ENCODE measurements at regions not wholly inside any gene's neighbourhood (a gene's known extent, or its start where the extent isn't known, plus 50 kb on each side); places are given as distances from the start of the nearest gene placed in this dataset.

- DNase-seq (ENCODE audit: low spot score in 2 of 2, unreplicated experiment in 2 of 2): no peak
- no peaks in the 10 kb centered on the region for H3K4me1 Mint-ChIP-seq
- H3K9me3 Mint-ChIP-seq: peaks cover 5% of the 10 kb centered on the region
- no peak for TF ChIP-seq CTCF (IDR thresholded peaks at IDR 0.05; ENCODE audit: unreplicated experiment)
- H3K27ac Mint-ChIP-seq: no peak overlapping the region
- H3K27me3 Mint-ChIP-seq (ENCODE audit: low read depth): no peaks in the 10 kb centered on the region
- H3K4me3 Mint-ChIP-seq: no peak overlapping the region
- H3K36me3 Mint-ChIP-seq: no peaks in the 10 kb centered on the region
These were observed 775.9 kb upstream of the INTU start for GRCh38 chr4:126856906-126857305.

GRCh38 chr4:126859314-126859713, 773.4 kb upstream of the INTU start:
- Mint-ChIP-seq H3K9me3 (peaks cover 9% of the 10 kb centered on the region), H3K4me3 (no peak overlapping the region), H3K36me3 (no peaks in the 10 kb centered on the region), H3K4me1 (no peaks in the 10 kb centered on the region), H3K27me3 (ENCODE audit: low read depth) (no peaks in the 10 kb centered on the region), H3K27ac (no peak overlapping the region)
- no peak for TF ChIP-seq CTCF (IDR thresholded peaks at IDR 0.05; ENCODE audit: unreplicated experiment)
- no peak for DNase-seq (ENCODE audit: low spot score in 2 of 2, unreplicated experiment in 2 of 2)

- H3K27me3 Mint-ChIP-seq (ENCODE audit: low read depth): no peaks in the 10 kb centered on the region
- H3K4me3 Mint-ChIP-seq: no peak overlapping the region
- no peak for TF ChIP-seq CTCF (IDR thresholded peaks at IDR 0.05; ENCODE audit: unreplicated experiment)
- H3K9me3 Mint-ChIP-seq: peaks cover 13% of the 10 kb centered on the region
- no peak for DNase-seq (ENCODE audit: low spot score in 2 of 2, unreplicated experiment in 2 of 2)
- H3K36me3 Mint-ChIP-seq: no peaks in the 10 kb centered on the region
- no peaks in the 10 kb centered on the region for H3K4me1 Mint-ChIP-seq
- no peak overlapping the region for H3K27ac Mint-ChIP-seq
These were observed 772.9 kb upstream of the INTU start for GRCh38 chr4:126859872-126860271.

GRCh38 chr4:126860308-126860707, 772.4 kb upstream of the INTU start:
- Mint-ChIP-seq H3K27me3 (ENCODE audit: low read depth) (no peaks in the 10 kb centered on the region), H3K9me3 (peaks cover 17% of the 10 kb centered on the region), H3K36me3 (no peaks in the 10 kb centered on the region), H3K4me1 (no peaks in the 10 kb centered on the region), H3K4me3 (no peak overlapping the region), H3K27ac (no peak overlapping the region)
- no peak for TF ChIP-seq CTCF (IDR thresholded peaks at IDR 0.05; ENCODE audit: unreplicated experiment)
- no peak for DNase-seq (ENCODE audit: low spot score in 2 of 2, unreplicated experiment in 2 of 2)

GRCh38 chr4:126869967-126870366, 762.8 kb upstream of the INTU start:
- Mint-ChIP-seq H3K4me3 (no peak overlapping the region), H3K36me3 (peaks cover 2% of the 10 kb centered on the region)

More at GRCh38 chr4:126869967-126870366, 762.8 kb upstream of the INTU start:
- no peak for DNase-seq (ENCODE audit: low spot score in 2 of 2, unreplicated experiment in 2 of 2)
- H3K27ac Mint-ChIP-seq: no peak overlapping the region
- H3K4me1 Mint-ChIP-seq: no peaks in the 10 kb centered on the region
- H3K9me3 Mint-ChIP-seq: peaks cover 44% of the 10 kb centered on the region
- no peak for TF ChIP-seq CTCF (IDR thresholded peaks at IDR 0.05; ENCODE audit: unreplicated experiment)
- H3K27me3 Mint-ChIP-seq (ENCODE audit: low read depth): no peaks in the 10 kb centered on the region
